Amniotic stem cell (primary cell): ENCODE measurements at regions not wholly inside any gene's neighbourhood (a gene's known extent, or its start where the extent isn't known, plus 50 kb on each side); places are given as distances from the start of the nearest gene placed in this dataset.

Experiments used
- DNase-seq: peaks from one replicate; lab custom pipeline; 2025; lab: John Stamatoyannopoulos, UW

DNA sequence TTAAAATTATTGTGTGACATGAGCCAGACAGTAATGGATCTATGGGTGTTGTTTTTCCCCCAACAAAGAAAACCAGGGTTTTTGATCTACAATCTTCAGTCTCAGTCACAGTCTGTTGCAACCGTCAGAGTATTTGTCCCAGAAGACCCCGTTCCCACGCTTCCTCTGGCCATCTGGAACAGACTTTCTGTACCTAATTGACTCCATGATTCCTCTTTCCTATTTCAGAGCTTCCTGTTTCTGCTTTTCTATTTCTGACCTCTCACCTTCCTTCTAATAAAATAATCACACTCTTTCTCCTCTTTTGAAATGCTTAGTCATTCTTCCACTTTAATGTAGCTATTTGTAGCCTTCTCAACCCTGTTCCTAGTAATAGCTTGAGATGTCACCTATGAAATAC lies 1044.8 kb downstream of the DTWD2 start:
- no peak for DNase-seq

DNA sequence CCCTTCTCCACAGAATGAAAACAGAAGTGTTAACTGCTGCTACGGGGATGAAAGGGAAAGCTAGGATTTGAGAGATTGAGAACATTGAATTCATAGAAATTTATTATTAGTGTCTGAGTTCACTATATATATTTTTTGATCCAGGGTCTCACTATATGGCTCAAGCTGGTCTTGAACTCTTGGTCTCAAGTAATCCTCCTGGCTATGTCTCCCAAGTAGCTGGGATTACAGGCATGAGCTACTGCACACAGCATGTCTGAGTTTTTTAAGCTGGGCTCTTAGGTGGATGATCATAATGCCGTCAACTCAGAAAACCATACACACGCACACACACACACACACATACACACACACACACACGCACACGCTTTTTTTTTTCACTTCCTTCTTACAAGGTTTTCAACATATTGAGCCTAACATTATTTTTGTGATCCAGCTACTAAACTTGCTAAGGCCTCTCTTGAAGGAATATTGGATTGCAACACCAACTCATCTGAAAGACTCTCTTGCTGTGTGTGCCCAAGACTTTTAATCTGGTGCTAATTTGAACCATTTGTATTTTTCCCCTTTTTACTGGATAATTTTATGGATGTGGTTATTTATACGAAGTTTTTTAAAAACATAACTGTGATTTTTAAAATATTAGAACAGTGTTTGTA lies 1045.4 kb downstream of the DTWD2 start:
- no peak for DNase-seq

DNA sequence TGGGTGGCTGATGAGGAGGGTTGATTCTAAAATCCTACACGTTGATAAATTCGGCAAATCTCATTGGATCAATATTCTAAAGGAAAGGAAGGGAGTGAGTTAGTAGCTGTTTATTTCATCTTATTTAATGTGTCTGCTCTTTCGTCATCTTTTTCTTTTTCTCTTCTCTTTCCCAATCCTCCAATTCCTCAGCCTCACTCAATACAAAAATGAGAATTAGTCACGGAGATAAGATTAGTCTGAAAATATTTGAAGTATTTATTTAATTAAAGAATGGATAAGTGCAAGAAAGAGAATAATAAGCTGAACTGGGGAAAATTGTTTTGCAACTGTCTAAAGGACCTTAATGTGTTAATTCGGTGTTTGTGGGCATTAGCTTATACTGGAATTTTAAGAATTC lies 1095.1 kb downstream of the DTWD2 start:
- no peak for DNase-seq

DNA sequence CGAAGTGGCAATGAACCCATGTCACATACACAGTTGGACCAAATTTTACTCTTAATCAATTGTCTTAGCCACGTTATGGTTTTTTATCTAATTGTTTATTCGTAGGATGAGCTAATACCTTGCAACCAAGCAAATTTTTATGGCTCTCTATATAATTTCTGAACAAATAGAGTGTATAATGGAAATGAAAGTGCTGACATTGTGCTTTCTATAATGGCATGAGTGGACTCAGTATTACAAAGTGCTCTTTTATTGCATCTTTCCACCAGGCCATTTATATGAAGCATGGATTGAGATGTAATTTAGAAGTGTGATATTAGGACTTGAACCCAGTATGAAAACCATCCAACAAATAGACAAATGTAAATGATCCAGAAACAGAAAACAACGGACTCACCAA lies 1096.0 kb downstream of the DTWD2 start:
- no peak for DNase-seq

DNA sequence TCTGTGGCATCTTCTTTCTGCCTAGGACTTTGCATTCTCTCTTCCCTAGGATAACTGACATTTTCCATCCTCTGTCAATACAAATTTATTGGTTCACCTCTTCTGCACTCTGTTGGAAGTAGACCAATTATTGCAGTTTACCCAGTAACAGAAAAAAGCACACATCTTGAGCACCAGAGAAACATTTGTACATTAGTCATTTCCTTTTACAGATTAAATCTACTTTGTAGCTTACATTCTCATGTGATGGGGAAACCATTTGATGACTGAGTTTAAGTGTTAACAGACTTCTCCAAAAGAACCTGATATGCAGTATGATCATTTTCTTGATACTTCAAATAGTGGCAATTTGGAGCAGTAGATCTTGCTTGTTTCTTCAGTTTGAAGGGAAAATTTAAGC lies 1098.8 kb downstream of the DTWD2 start:
- peak; percentile 19 for DNase-seq

DNA sequence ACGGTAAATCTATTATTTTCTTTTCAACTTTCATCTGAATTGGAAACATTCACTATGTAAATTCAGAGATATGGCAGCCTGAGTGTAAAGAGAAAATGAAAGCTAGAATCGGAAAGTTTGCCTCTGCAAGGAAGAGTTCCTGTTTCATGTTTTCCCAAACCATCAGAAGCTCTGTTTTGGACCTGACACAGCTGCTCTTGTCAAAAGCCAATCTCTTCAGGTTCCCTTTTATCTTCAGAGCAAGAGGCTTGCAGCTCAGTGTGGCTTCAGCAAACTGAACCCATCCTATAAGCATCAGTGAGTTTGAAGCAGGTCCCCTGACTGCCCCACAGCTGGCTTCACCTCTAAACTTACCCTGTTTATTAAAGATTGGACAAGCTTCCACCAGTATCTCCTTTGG lies 1099.7 kb downstream of the DTWD2 start:
- no peak for DNase-seq

DNA sequence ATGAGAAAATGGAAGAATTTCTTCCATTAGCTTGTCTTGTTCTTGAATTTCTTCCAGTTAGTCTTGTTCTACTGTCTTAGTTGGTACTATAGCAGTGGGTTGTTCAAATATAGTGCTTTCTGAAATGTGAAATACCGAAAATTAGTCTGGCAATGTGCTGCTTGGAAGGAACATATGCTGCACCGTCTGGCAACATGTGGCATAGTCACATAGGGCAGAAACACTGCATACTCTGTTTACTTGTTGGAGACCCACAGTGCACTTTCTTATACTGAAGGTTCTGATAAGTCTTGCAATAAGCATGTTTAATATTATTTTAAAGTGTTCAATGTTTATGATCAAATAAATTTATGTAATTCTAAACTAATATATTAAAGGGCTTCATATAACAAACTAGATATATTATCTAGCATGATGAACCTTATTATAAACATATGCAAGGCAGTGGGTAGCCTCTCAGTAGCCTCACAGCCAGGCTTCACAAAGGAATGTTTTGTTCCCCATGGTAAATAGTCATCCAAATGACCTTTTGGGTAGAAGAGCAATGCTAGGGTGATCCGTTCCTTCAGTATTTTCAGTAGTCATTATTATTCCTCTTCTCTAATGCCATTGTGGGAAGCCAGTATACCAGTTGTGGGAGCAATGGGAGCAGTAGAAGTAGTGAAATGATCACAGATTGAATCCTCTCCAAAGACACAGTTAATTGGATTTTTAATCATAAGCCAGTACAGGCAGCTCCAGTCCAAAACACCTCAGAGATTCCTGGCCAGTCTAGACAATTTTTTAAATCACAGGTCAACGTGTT lies 1106.7 kb downstream of the DTWD2 start:
- DNase-seq: no peak

DNA sequence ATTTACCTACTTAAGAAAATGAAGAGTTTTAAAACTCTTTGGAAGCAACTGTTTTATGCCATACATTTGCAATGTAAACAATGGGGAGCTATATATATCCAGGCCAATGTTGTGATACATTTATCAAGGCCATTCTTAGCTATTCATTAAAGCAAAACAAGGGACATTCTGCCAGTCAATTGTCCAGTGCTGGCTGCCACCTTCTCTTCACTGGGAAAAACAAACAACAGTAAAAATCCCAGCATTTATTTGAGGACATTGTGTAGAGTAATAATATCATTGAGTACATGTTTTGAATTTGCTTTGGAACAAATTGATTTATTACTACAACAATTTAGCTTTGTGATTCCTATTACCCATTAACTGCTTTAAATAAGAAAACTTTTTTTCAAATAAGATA lies 1107.4 kb downstream of the DTWD2 start:
- no peak for DNase-seq

DNA sequence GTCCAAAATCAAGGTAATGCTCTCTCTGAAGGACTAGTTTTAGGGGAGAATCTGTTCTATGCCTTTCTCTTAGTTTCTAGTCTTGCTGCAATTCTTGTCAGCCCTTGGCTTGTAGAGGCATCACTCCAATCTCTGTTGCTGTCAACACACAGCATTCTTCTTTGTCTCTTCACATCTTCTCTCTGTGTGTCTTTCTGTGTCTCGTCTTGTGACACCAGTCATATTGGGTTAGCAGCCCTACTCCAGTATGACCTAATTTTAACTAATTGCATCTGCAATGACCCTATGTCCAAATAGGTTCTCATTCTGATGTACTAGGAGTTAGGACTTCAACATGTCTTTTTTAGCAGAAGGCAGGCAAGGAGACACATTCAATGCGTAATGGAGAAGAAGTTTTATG lies 1110.6 kb downstream of the DTWD2 start:
- no peak for DNase-seq

DNA sequence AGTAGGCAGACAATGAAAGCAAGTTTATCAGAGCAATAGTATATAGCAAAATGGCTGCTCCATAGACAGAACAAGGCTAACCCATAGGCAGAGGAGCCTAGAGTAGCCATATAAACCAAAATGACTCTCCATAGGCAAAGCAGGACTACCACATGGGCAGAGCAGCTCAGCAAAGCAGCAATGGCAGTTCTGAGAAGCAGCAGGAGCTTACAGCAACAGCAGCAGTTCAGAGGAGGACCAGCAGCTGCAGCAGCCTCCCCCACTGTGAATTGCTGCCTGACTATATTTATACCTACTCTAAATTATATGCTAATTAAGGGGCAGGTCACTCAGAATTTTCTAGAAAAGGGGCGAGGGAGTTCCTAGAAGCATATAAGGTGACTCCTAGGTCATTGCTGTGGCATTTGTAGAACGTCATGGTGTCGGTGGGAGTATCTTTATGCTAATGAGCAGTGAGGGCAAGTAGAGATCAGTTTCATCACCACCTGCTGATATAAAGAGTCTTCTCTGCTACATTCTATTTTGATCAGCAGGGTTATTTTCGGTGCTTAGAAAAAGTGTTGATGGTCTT lies 1115.5 kb downstream of the DTWD2 start:
- DNase-seq: no peak

DNA sequence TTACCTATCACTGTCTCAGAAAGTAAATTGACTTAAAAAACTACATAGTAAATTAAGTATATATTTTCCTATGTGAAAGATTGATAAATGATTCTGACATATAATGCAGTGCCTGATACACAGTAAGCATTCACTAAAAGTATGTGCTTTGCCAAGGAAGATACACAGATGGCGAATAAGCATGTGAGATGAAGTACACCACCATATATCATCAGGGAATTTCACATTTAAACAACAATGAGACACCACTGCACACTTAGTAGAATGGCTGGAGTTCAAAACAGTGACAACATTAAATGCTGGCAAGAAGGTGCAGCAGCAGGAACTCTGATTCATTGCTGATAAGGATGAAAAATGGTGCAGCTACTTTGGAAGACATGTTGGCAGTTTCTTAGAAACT lies 1118.8 kb downstream of the DTWD2 start:
- no peak for DNase-seq

DNA sequence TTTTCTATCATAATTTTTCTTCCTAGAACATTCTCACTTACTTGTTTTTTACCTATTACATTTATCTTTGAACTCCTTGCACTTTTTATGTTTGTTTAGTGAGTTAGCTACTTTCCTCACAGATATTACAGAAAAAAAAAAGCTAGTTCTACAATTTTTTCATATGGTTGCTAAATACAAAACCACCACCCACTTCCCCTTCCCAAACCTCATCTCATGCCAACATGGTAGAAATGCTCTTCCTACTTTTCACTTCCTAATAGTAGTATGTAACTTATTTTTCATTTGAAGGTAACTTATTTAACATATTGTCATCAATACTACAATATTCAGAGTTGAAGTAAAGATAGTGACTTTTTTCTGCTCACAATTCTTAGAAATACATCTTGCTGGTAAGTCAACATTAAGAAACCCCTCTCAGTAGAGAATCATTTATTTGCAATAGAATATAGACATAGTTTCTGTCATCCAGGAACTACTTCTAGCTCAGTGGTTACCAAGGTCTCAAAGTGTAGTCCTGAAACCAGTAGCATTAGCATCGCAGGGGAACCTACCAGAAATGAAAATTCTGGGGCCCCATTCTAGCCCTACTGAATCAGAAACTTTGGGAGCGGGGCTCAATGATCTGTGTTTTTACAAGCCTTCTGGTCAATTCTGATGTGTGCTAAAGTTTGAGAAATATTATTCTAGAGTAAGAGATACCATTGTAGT lies 1124.6 kb downstream of the DTWD2 start:
- no peak for DNase-seq

DNA sequence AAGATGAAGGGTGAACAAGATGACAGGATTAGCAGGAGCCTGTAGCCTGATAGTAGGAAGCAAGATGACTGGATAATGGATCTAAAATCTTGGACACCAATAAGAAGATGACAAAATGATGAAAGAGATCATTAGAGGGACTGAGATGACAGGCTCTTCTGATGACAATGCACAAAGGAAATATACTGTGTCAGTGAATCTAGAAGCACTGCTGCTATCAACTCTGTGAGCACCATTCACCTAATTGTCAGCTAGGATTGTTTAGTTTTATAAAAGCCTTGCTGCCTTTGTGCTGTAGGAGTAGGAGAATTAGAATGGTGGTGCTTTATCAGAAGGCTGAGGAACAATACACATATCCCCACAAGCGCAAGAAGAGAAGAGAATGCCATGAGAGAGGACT lies 1127.8 kb downstream of the DTWD2 start:
- no peak for DNase-seq

DNA sequence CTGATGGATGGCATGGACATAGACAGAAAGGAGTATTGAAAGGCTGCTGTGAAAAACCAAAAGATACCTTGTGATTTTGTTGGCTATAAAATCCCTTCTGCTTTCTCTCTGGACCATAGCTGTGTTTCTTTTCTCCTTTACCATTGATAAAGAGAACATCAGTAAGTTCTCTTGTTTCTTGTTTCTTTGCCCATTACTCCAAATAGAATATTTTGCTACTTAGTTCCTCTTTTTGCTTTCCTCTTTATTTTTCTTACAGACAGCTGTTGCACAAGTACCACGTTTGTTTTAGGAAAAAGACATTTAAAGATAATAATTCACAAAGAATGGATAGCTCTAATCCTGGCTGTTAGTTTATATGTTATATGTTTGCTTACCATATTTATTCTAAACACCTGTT lies 1129.2 kb downstream of the DTWD2 start:
- no peak for DNase-seq

DNA sequence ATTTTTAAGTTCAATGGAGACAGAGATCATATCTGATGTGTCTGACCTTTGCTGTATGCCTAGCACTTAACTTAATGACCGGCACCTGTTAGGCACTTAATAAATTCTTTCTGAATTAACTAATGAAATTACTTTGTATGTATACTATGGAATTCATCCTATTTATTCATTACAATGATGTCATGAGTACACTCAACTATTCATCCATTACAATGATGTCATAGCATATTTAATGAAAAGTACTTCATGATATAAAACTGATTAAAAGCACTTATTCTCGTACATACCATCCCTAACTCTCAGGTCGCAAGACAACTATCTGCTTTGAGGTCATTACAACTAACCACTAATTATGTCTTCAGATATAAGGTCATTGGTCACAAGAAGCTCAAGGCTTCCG lies 1131.6 kb downstream of the DTWD2 start:
- no peak for DNase-seq

DNA sequence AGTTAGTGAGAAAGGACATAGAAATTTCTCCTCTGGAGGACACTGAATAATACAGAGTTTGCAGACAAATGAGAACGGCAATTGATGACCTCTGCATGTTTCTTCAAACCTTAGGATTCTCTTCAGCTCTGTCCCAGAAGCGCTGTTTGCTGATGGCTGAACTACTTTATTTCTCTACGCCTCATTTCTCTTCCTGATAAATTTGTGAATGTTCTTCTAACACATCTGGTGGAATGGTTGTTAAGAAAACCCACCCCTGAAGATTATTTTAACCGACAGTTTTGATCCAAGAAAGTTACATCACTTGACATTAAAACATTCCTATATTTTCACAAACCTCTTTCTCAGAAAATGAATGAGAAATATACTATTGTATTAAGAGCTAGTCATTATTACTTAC lies 1150.6 kb downstream of the DTWD2 start:
- DNase-seq: no peak

DNA sequence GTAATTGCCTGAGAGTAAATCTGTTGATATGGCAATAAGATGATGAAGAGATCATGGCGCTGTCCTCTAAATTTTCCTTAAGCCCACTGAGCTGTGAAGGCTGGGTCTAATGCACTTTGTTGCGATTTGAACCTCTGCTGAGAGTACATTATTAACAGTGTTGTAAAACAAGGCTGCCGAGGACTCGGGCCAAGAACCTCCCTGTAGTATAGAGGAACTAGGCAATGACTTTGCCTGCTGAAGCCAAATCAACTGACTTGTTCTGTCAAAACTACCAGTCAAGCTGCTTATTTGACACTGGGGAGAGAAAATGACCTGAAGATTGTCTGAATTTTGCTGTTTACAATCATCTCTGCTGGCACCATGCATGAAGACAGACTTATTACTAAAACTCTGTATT lies 1154.7 kb downstream of the DTWD2 start:
- no peak for DNase-seq

DNA sequence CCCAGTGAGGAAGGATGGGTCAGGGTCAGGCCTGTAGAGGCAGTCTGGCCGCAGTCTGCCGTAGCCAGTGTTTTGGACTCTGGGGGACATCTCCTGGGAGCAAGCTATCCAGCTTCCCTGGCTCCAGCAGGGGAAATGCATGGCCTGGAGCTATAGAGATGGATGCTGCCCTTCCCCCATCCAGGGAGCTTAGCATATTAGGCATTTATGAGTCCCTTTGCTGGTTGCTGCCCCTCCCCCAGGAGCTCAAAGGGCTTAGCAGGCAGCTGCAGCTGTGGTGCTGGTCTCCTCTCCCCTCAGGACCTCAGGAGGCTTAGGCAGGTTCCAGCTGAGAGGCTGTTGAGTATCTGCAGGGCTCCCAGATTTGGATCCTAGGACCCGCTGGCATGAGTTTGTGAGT lies 1158.7 kb downstream of the DTWD2 start:
- no peak for DNase-seq

DNA sequence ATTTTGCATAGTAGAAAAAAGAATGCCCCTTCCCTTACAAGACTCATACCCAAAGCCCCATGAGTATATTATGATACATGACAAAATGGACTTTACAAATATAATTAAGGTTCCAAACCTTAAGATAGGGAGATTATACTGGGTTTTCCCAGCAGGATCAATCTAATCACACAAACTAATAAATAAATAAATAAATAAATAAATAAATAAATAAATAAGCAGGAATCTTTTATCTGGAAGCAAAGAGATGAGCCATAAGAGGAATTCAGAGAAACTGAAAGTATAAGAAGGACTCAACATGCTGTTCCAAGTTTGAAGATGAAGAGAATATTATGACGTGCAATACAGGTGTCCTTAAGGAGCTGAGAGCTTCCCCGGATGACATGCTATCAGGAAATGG lies 1174.5 kb downstream of the DTWD2 start:
- no peak for DNase-seq

DNA sequence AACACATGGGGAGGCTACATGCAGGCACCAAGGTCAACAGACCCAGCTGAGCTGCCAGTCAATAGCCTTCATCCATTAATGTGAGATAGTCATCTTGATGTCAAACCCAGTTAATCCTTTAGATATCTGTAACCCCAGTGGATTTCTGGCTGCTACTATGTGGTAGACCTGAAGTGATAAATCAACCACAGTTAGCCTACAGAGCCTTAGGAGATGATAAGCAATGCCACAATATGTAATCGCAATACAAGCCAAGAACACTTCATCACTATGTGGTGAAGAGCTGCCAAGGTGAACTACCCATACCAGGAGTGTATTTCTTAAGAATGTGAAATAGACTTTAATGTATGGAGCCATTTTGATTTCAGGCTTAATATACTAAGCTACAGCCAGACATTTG lies 1175.5 kb downstream of the DTWD2 start:
- no peak for DNase-seq

DNA sequence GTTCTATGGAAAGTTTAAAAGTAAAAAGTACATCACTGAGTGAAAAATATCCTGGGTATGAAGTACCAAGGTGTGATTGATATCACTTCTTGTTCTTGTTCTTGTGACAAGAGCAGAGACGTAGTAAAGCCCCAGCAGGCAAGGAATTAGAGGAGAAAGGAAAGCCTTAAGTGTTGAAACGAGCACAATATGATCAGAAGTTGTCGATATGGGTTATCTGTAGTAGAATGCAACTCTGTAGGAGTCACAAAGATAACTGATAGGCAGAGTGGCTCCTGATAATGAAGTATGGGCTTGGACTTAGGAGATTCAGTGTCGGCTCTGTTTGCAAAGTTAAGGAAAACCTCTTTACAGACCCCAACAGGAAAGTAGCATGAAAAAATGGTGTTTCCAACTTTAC lies 1179.1 kb downstream of the DTWD2 start:
- no peak for DNase-seq

DNA sequence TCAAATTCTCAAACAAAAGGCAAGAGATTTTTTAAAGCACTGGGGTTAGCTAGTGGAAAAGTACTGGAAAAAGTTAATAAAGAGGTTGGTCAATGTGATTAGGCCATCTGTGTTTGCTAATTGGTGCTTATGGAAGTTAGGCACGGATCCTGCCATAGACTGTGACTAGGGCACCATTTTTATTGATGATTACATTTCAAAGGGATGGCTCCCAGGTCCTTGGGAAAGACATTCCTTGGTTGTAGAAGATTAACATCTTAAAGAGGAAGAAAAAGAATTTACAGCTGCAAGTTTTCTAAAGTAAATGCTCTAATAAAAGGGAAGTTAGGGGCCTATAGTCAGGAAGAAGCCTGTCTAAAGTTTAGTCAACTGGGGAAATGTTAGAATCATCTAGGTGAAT lies 1183.3 kb downstream of the DTWD2 start:
- DNase-seq: no peak

DNA sequence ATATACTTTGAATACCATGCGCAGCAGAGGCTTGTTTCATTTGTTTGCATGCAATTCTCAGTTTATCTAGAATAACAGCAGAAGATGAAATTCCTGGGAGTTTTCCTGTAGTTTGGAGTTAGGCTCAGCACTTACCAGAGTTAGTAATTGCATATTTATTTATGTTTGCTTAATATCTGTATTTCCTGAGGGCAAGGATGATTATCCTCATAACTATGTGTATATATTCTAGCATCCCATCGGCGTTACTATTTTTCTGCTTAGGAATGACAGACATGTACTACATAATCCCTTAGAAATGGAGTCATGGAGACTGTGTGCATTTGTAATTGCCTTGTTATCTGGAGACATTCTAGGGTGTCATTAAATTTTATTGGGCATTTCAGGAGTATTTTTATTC lies 1184.8 kb downstream of the DTWD2 start:
- DNase-seq: peak; percentile 81
